HepG2 (cell line): ENCODE measurements at regions not wholly inside any gene's neighbourhood (a gene's known extent, or its start where the extent isn't known, plus 50 kb on each side); places are given as distances from the start of the nearest gene placed in this dataset.

Experiments
- ATAC-seq: fragments of 200-7000 bp; cut with Tn5 transposase; 3 replicates; pipeline ENCODE4 v1.9.1; 2020; ENCODE audit warnings: mild to moderate bottlenecking, moderate library complexity
- BruUV-seq: library from RNA; stranded (reverse); fragments of 400-500 nt; replicated peaks from 2 replicates; lab custom pipeline; 2021; lab: Mats Ljungman, UMichigan
- CTCF ChIA-PET: fragments of 300-600 bp; formaldehyde crosslinking; extraction: SDS; loops from one replicate; lab custom pipeline; 2021; ENCODE audit warnings: low total read pairs, inconsistent platforms, low intra/inter-chr PET ratio; lab: Yijun Ruan, JAX
- POLR2A ChIA-PET: fragments of 350-600 bp; sonication (Branson Sonifier 250); formaldehyde crosslinking; loops from one replicate; lab custom pipeline; 2020; ENCODE audit warnings: antibody characterized with exemption, inconsistent platforms; lab: Yijun Ruan, JAX
- DNase-seq: peaks from one replicate; pipeline ENCODE4 v3.0.0-alpha.2; 2015; ENCODE audit warnings: low spot score
- FAIRE-seq: peaks from 3 replicates; lab custom pipeline; 2011; peaks lifted over from hg19 to GRCh38; lab: Jason Lieb, UNC
- H2AFZ ChIP-seq: one replicate; pipeline ENCODE4 v1.6.1; 2011; ENCODE audit warnings: low read length, inconsistent platforms
- H3K27ac ChIP-seq: fragments of 300-600 bp; 3 replicates; pipeline ENCODE4 v1.8.0; 2011; ENCODE audit warnings: mixed run types, mild to moderate bottlenecking, mixed read lengths, low read length, inconsistent platforms; ENCODE audit not compliant: insufficient read depth; ENCODE audit errors: extremely low read length
- H3K27me3 ChIP-seq, 2 experiments: fragments of 200-600 bp in 1 of 2; 2 replicates in 1 of 2; 3 replicates in 1 of 2; pipeline versions ENCODE4 v1.6.0 to v1.8.0; 2011; ENCODE audit warnings: low read length in 2 of 2, mild to moderate bottlenecking in 2 of 2, moderate library complexity in 2 of 2, inconsistent platforms in 1 of 2; ENCODE audit not compliant: insufficient read depth in 2 of 2, control insufficient read depth in 1 of 2
- H3K36me3 ChIP-seq, 2 experiments: fragments of 200-600 bp in 1 of 2; replicated peaks in 1 of 2; 2 replicates in 1 of 2; 3 replicates in 1 of 2; pipeline versions ENCODE4 v1.5.1 to v1.8.0; 2011; ENCODE audit warnings: low read length in 2 of 2, inconsistent platforms in 1 of 2; ENCODE audit not compliant: insufficient read depth in 2 of 2, control insufficient read depth in 1 of 2
- H3K4me1 ChIP-seq: 2 replicates; pipeline ENCODE4 v1.5.1; 2012; ENCODE audit warnings: low read length, inconsistent platforms; ENCODE audit not compliant: insufficient read depth
- H3K4me2 ChIP-seq: 2 replicates; pipeline ENCODE4 v1.6.0; 2011; ENCODE audit warnings: low read depth, low read length, inconsistent platforms
- H3K4me3 ChIP-seq, 3 experiments: fragments of 200-600 bp in 1 of 3; sonication (generic), shearing (Covaris generic) in 1 of 3; replicated peaks in 1 of 3; 2 replicates each; pipeline ENCODE4 v1.5.1; 2011 to 2016; ENCODE audit warnings: low read length in 3 of 3, inconsistent platforms in 2 of 3, low read depth in 2 of 3, mild to moderate bottlenecking in 2 of 3, control low read depth in 1 of 3, mixed read lengths in 1 of 3; ENCODE audit not compliant: insufficient read depth in 1 of 3
- H3K79me2 ChIP-seq: one replicate; pipeline ENCODE4 v1.6.1; 2011; ENCODE audit warnings: low read length, inconsistent platforms; ENCODE audit not compliant: insufficient read depth
- H3K9ac ChIP-seq: 2 replicates; pipeline ENCODE4 v1.6.0; 2011; ENCODE audit warnings: mild to moderate bottlenecking, low read depth, low read length, inconsistent platforms; ENCODE audit not compliant: insufficient read depth
- H3K9me3 ChIP-seq: 2 replicates; pipeline ENCODE4 v1.5.1; 2012; ENCODE audit warnings: mild to moderate bottlenecking, low read length
- H4K20me1 ChIP-seq: 2 replicates; pipeline ENCODE4 v1.6.0; 2011; ENCODE audit warnings: inconsistent platforms, mild to moderate bottlenecking, low read length, moderate library complexity; ENCODE audit not compliant: insufficient read depth
- CEBPB ChIP-seq: IDR thresholded peaks from 2 replicates; pipeline ENCODE4 v1.6.1; 2011; ENCODE audit warnings: low read depth, low read length, improper control_type of control experiment, borderline replicate concordance
- ELF3 ChIP-seq: IDR thresholded peaks from 2 replicates; pipeline ENCODE4 v1.6.1; 2016; ENCODE audit warnings: missing genetic modification reagents, missing compliant biosample characterization
- ELF4 ChIP-seq: sonication (generic); formaldehyde crosslinking; IDR thresholded peaks from 2 replicates; pipeline ENCODE4 v1.5.0; 2020; ENCODE audit warnings: missing genetic modification reagents, mild to moderate bottlenecking, moderate library complexity, borderline replicate concordance
- IKZF4 ChIP-seq: sonication (generic); formaldehyde crosslinking; IDR thresholded peaks from 2 replicates; pipeline ENCODE4 v1.5.1; 2020; ENCODE audit warnings: borderline replicate concordance, mild to moderate bottlenecking, low read depth, missing genetic modification reagents; ENCODE audit errors: not compliant biosample characterization
- NFKBIZ ChIP-seq: IDR thresholded peaks from 2 replicates; pipeline ENCODE4 v1.6.1; 2018; ENCODE audit warnings: missing genetic modification reagents, missing compliant biosample characterization
- RCOR2 ChIP-seq: IDR thresholded peaks from 2 replicates; pipeline ENCODE4 v1.6.1; 2016; ENCODE audit warnings: missing biosample characterization, missing genetic modification reagents
- SMAD9 ChIP-seq: sonication (generic); formaldehyde crosslinking; IDR thresholded peaks from 2 replicates; pipeline ENCODE4 v1.5.1; 2020; ENCODE audit warnings: mild to moderate bottlenecking, missing genetic modification reagents
- TCF7 ChIP-seq: sonication (generic); IDR thresholded peaks from 2 replicates; pipeline ENCODE4 v1.6.1; 2016; ENCODE audit warnings: antibody characterized with exemption, low read depth
- ZFP82 ChIP-seq: sonication (generic); formaldehyde crosslinking; IDR thresholded peaks from 2 replicates; pipeline ENCODE4 v1.5.1; 2020; ENCODE audit warnings: mild to moderate bottlenecking, missing genetic modification reagents, borderline replicate concordance
- ZNF17 ChIP-seq: sonication (generic); formaldehyde crosslinking; IDR thresholded peaks from 2 replicates; pipeline ENCODE4 v1.5.0; 2020; ENCODE audit warnings: mild to moderate bottlenecking, missing genetic modification reagents
- ZNF33B ChIP-seq: sonication (generic); formaldehyde crosslinking; IDR thresholded peaks from 2 replicates; pipeline ENCODE4 v1.5.1; 2020; ENCODE audit warnings: mild to moderate bottlenecking, missing genetic modification reagents
- ZNF549 ChIP-seq: sonication (generic); formaldehyde crosslinking; IDR thresholded peaks from 2 replicates; pipeline ENCODE4 v1.5.0; 2020; ENCODE audit warnings: missing genetic modification reagents
- in situ Hi-C: cut with HindIII; loops from 2 replicates; pipeline ENCODE4 v1.10.0; 2017; ENCODE audit warnings: low pct_unique_long_range_greater_than_20kb; ENCODE audit not compliant: extremely low pct_ligation_motif_present
- intact Hi-C: fragments of 100-400 bp; cut with micrococcal nuclease; formaldehyde crosslinking; loops from one replicate; pipeline ENCODE4 v1.10.0; 2022; ENCODE audit not compliant: unreplicated experiment
- TF ChIP-seq, protein P1 (sequence below): IDR thresholded peaks from 2 replicates; pipeline ENCODE4 v1.6.1; 2016; ENCODE audit warnings: missing compliant biosample characterization, missing genetic modification reagents, borderline replicate concordance
- TF ChIP-seq, protein P2 (sequence below): sonication (generic); formaldehyde crosslinking; IDR thresholded peaks from 2 replicates; pipeline ENCODE4 v1.4.0; 2020; ENCODE audit warnings: missing genetic modification reagents, borderline replicate concordance
- TF ChIP-seq, protein P3 (sequence below): sonication (generic); formaldehyde crosslinking; IDR thresholded peaks from 2 replicates; pipeline ENCODE4 v1.4.0; 2020; ENCODE audit warnings: mild to moderate bottlenecking, missing genetic modification reagents

DNA sequence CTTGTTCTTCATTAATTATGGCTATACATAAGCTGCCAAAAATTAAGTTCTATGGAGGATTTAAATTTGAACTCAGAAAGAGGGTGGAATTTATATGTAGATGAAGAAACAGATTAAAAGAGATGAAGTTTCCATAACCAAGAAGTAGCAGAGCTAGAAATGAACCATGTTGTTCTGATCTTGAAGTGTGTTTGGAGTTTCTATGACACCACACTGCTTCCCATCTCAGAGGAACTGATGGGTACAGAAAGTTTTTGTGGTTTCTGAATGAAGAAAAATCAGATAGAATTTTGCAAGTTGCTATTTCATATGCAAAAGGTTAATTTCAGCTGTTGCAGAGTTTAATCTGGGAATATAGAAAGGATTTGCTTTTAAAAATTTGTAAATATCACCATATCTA lies 710.3 kb downstream of the PDCD6IP start:
- H3K79me2 ChIP-seq, result no peaks in the 10 kb centered on the region
- CTCF ChIA-PET, result no interaction called here
- FAIRE-seq, result no peak

More for the DNA sequence above, 710.3 kb downstream of the PDCD6IP start:
- Histone ChIP-seq H2AFZ (no peak overlapping the region), H3K36me3 (no peaks in the 10 kb centered on the region), H3K4me2 (no peak overlapping the region), H3K27me3 (no peaks in the 10 kb centered on the region), H3K27ac (no peak overlapping the region), H3K9me3 (peaks cover 13% of the 10 kb centered on the region), H3K9ac (no peak overlapping the region), H3K4me1 (no peaks in the 10 kb centered on the region), H3K4me3 (no peak overlapping the region), H4K20me1 (no peaks in the 10 kb centered on the region)
- in situ Hi-C loops, result no loop called here
- POLR2A ChIA-PET, result no interaction called here
- intact Hi-C loops, result no loop called here
- DNase-seq (no peak), ATAC-seq (no peak)
- TF ChIP-seq, protein P1, sequence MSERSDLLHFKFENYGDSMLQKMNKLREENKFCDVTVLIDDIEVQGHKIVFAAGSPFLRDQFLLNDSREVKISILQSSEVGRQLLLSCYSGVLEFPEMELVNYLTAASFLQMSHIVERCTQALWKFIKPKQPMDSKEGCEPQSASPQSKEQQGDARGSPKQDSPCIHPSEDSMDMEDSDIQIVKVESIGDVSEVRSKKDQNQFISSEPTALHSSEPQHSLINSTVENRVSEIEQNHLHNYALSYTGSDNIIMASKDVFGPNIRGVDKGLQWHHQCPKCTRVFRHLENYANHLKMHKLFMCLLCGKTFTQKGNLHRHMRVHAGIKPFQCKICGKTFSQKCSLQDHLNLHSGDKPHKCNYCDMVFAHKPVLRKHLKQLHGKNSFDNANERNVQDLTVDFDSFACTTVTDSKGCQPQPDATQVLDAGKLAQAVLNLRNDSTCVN (CRISPR knock-in tag), result no peak
- TF ChIP-seq ELF3 (CRISPR knock-in tag) (no peak), ZFP82 (no peak), ELF4 (CRISPR knock-in tag) (no peak), SMAD9 (CRISPR knock-in tag) (no peak), TCF7 (no peak), RCOR2 (CRISPR knock-in tag) (no peak), IKZF4 (no peak), ZNF17 (CRISPR knock-in tag) (no peak), NFKBIZ (no peak), ZNF549 (CRISPR knock-in tag) (no peak), ZNF33B (CRISPR knock-in tag) (no peak), CEBPB (no peak)
- TF ChIP-seq, protein P2, sequence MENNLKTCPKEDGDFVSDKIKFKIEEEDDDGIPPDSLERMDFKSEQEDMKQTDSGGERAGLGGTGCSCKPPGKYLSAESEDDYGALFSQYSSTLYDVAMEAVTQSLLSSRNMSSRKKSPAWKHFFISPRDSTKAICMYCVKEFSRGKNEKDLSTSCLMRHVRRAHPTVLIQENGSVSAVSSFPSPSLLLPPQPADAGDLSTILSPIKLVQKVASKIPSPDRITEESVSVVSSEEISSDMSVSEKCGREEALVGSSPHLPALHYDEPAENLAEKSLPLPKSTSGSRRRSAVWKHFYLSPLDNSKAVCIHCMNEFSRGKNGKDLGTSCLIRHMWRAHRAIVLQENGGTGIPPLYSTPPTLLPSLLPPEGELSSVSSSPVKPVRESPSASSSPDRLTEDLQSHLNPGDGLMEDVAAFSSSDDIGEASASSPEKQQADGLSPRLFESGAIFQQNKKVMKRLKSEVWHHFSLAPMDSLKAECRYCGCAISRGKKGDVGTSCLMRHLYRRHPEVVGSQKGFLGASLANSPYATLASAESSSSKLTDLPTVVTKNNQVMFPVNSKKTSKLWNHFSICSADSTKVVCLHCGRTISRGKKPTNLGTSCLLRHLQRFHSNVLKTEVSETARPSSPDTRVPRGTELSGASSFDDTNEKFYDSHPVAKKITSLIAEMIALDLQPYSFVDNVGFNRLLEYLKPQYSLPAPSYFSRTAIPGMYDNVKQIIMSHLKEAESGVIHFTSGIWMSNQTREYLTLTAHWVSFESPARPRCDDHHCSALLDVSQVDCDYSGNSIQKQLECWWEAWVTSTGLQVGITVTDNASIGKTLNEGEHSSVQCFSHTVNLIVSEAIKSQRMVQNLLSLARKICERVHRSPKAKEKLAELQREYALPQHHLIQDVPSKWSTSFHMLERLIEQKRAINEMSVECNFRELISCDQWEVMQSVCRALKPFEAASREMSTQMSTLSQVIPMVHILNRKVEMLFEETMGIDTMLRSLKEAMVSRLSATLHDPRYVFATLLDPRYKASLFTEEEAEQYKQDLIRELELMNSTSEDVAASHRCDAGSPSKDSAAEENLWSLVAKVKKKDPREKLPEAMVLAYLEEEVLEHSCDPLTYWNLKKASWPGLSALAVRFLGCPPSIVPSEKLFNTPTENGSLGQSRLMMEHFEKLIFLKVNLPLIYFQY, result no peak
- TF ChIP-seq, protein P3, sequence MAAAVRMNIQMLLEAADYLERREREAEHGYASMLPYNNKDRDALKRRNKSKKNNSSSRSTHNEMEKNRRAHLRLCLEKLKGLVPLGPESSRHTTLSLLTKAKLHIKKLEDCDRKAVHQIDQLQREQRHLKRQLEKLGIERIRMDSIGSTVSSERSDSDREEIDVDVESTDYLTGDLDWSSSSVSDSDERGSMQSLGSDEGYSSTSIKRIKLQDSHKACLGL (CRISPR knock-in tag), result no peak
- BruUV-seq, result no TSS peak
